HCT116 (cell line): ENCODE measurements at regions not wholly inside any gene's neighbourhood (a gene's known extent, or its start where the extent isn't known, plus 50 kb on each side); places are given as distances from the start of the nearest gene placed in this dataset.

ENCODE experiments used
- ATAC-seq: fragments of 200-7000 bp; cut with Tn5 transposase; 2 replicates; pipeline ENCODE4 v1.9.1; 2020; ENCODE audit warnings: mild to moderate bottlenecking, moderate library complexity
- BruUV-seq: library from RNA; stranded (reverse); fragments of 400-500 nt; replicated peaks from 2 replicates; lab custom pipeline; 2021; lab: Mats Ljungman, UMichigan
- CTCF ChIA-PET: fragments of 300-600 bp; sonication (Branson Sonifier 250); formaldehyde crosslinking; loops from one replicate; lab custom pipeline; 2021; ENCODE audit warnings: antibody characterized with exemption; lab: Charles Lee
- POLR2A ChIA-PET: fragments of 300-600, 350-600 bp; sonication (Branson Sonifier 250); formaldehyde crosslinking; loops from one replicate; lab custom pipeline; 2021; ENCODE audit warnings: antibody characterized with exemption; lab: Charles Lee
- RAD21 ChIA-PET, 2 experiments: fragments of 300-600 bp; sonication (Branson Sonifier 250); formaldehyde crosslinking; loops; one replicate each; lab custom pipeline; 2023; ENCODE audit warnings: low total read pairs in 2 of 2; ENCODE audit not compliant: uncharacterized antibody in 2 of 2, unreplicated experiment in 2 of 2, low non-redundant PET in 1 of 2; lab: Charles Lee
- DNase-seq: peaks from one replicate; pipeline ENCODE4 v3.0.0-alpha.2; 2010; ENCODE audit warnings: low read depth, low spot score
- H2AFZ ChIP-seq: fragments of 200-600 bp; shearing (Covaris generic), sonication (generic); 2 replicates; pipeline ENCODE4 v1.6.1; 2017; ENCODE audit warnings: low read depth, mixed run types, mixed read lengths, antibody characterized with exemption, low read length; ENCODE audit not compliant: poor library complexity, severe bottlenecking
- H3K27ac ChIP-seq: 2 replicates; pipeline ENCODE4 v1.5.1; 2012; ENCODE audit warnings: low read depth, low read length
- H3K27me3 ChIP-seq: fragments of 200-600 bp; sonication (generic); 2 replicates; pipeline ENCODE4 v1.6.1; 2016; ENCODE audit warnings: mixed run types, low read length, mixed read lengths; ENCODE audit not compliant: insufficient read depth
- H3K36me3 ChIP-seq, 2 experiments: fragments of 200-500 bp in 1 of 2; fragments of 200-600 bp in 1 of 2; sonication (Bioruptor generic) in 1 of 2; sonication (generic) in 1 of 2; 2 replicates each; pipeline versions ENCODE4 v1.5.1 to v1.6.1; 2014 to 2016; ENCODE audit warnings: low read length in 2 of 2, inconsistent platforms in 1 of 2, mixed read lengths in 1 of 2, mixed run types in 1 of 2; ENCODE audit not compliant: insufficient read depth in 2 of 2, control insufficient read depth in 1 of 2
- H3K4me1 ChIP-seq, 2 experiments: fragments of 200-600 bp in 1 of 2; sonication (generic) in 1 of 2; 2 replicates each; pipeline versions ENCODE4 v1.5.1 to v1.6.1; 2012 to 2017; ENCODE audit warnings: low read length in 2 of 2, inconsistent platforms in 1 of 2, mild to moderate bottlenecking in 1 of 2, mixed read lengths in 1 of 2, mixed run types in 1 of 2, moderate library complexity in 1 of 2; ENCODE audit not compliant: insufficient read depth in 2 of 2, control insufficient read depth in 1 of 2
- H3K4me2 ChIP-seq: fragments of 200-600 bp; sonication (generic); 2 replicates; pipeline ENCODE4 v1.6.1; 2017; ENCODE audit warnings: mixed run types, low read length, mixed read lengths
- H3K4me3 ChIP-seq, 2 experiments: fragments of 200-600 bp in 1 of 2; sonication (generic) in 1 of 2; replicated peaks in 1 of 2; 2 replicates each; pipeline ENCODE4 v1.5.1; 2011 to 2016; ENCODE audit warnings: low read length in 2 of 2, control low read depth in 1 of 2, low read depth in 1 of 2, mild to moderate bottlenecking in 1 of 2, mixed read lengths in 1 of 2, mixed run types in 1 of 2
- H3K79me2 ChIP-seq: fragments of 200-600 bp; sonication (generic); 2 replicates; pipeline ENCODE4 v1.6.1; 2017; ENCODE audit warnings: mild to moderate bottlenecking, mixed run types, low read length, moderate library complexity, mixed read lengths; ENCODE audit not compliant: insufficient read depth
- H3K9ac ChIP-seq: fragments of 200-600 bp; sonication (generic); 2 replicates; pipeline ENCODE4 v1.6.1; 2016; ENCODE audit warnings: low read length, mixed read lengths
- H3K9me2 ChIP-seq: fragments of 200-600 bp; sonication (generic), shearing (Covaris generic); 2 replicates; pipeline ENCODE4 v1.6.1; 2017; ENCODE audit warnings: mixed run types, mild to moderate bottlenecking, moderate library complexity; ENCODE audit not compliant: insufficient read depth
- H3K9me3 ChIP-seq, 2 experiments: fragments of 200-500 bp in 1 of 2; fragments of 200-600 bp in 1 of 2; sonication (Bioruptor generic) in 1 of 2; sonication (generic) in 1 of 2; 2 replicates each; pipeline ENCODE4 v1.6.1; 2014 to 2017; ENCODE audit warnings: low read length in 2 of 2, mixed read lengths in 2 of 2, inconsistent platforms in 1 of 2, low read depth in 1 of 2, mild to moderate bottlenecking in 1 of 2, mixed run types in 1 of 2, moderate library complexity in 1 of 2; ENCODE audit not compliant: control insufficient read depth in 1 of 2, insufficient read depth in 1 of 2
- H4K20me1 ChIP-seq: fragments of 200-600 bp; sonication (generic), shearing (Covaris generic); 2 replicates; pipeline ENCODE4 v1.6.1; 2017; ENCODE audit warnings: mixed run types, mild to moderate bottlenecking, moderate library complexity; ENCODE audit not compliant: insufficient read depth
- CBX3 ChIP-seq: IDR thresholded peaks from 2 replicates; pipeline ENCODE4 v1.6.1; 2012; ENCODE audit warnings: low read depth
- ELF1 ChIP-seq: IDR thresholded peaks from 2 replicates; pipeline ENCODE4 v1.6.1; 2012; ENCODE audit warnings: low read depth, borderline replicate concordance
- FOSL1 ChIP-seq: IDR thresholded peaks from 2 replicates; pipeline ENCODE4 v1.6.1; 2012; ENCODE audit warnings: low read depth
- POLR2A ChIP-seq: IDR thresholded peaks from 2 replicates; pipeline ENCODE4 v1.7.0; 2011; ENCODE audit warnings: borderline replicate concordance; ENCODE audit not compliant: insufficient read depth, insufficient read length; ENCODE audit errors: extremely low read depth
- POLR2AphosphoS5 ChIP-seq: IDR thresholded peaks from 2 replicates; pipeline ENCODE4 v1.6.1; 2011; ENCODE audit warnings: mild to moderate bottlenecking, low read depth, low read length, moderate library complexity
- TCF7L2 ChIP-seq: IDR thresholded peaks from 2 replicates; pipeline ENCODE4 v1.7.0; 2011; ENCODE audit warnings: borderline replicate concordance, inconsistent platforms; ENCODE audit not compliant: insufficient read depth, insufficient read length; ENCODE audit errors: extremely low read depth
- ZFX ChIP-seq: fragments of 450-650 bp; IDR thresholded peaks from 2 replicates; pipeline ENCODE4 v1.6.1; 2017
- intact Hi-C: fragments of 100-400 bp; cut with micrococcal nuclease; formaldehyde crosslinking; loops from 2 replicates; pipeline ENCODE4 v1.10.0; 2022
- TF ChIP-seq, protein P1 (sequence below): IDR thresholded peaks from 2 replicates; pipeline ENCODE4 v1.6.1; 2011; ENCODE audit warnings: mild to moderate bottlenecking, low read length, moderate library complexity; ENCODE audit not compliant: insufficient replicate concordance; ENCODE audit errors: extremely low read depth
- TF ChIP-seq, protein P2 (sequence below): IDR thresholded peaks from 2 replicates; pipeline ENCODE4 v1.6.1; 2012
- TF ChIP-seq, protein P3 (sequence below): IDR thresholded peaks from 2 replicates; pipeline ENCODE4 v1.6.1; 2012; ENCODE audit warnings: low read depth

DNA sequence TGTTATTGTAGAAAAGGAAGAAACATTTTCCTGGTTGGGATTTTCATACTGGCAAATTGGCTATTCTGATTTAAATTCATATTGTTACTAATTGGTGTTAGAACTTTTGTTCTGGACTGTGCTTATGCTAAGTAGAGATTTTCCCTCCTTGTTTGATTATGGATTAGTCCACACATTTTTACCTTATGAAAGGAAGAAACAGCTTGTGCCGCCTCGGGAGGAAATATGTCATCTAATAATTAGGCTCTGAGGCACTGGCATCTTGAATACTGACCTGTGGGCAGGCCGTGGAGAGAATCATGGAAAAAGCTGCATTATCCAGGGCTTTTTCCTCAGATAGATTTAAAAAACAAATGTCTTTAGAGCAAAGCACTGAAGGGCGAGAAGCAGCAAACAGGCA, 344.3 kb upstream of the TBL1XR1 start:
- H3K79me2 ChIP-seq: no peaks in the 10 kb centered on the region
- no peaks in the 10 kb centered on the region for H3K9me2 ChIP-seq
- CTCF ChIA-PET: no interaction called here
- H2AFZ ChIP-seq: no peak overlapping the region
- H3K36me3 ChIP-seq: no peaks in the 10 kb centered on the region
- H3K9ac ChIP-seq: no peak overlapping the region
- H4K20me1 ChIP-seq: no peaks in the 10 kb centered on the region
- H3K4me2 ChIP-seq: no peak overlapping the region
- H3K4me1 ChIP-seq: no peaks in the 10 kb centered on the region
- no TSS peak for BruUV-seq
- no peak for DNase-seq
- H3K27ac ChIP-seq: no peak overlapping the region
- H3K9me3 ChIP-seq: no peaks in the 10 kb centered on the region
- POLR2A ChIA-PET: no interaction called here
- TF ChIP-seq POLR2AphosphoS5 (no peak), ELF1 (no peak), ZFX (no peak), FOSL1 (no peak), TCF7L2 (no peak), POLR2A (no peak), CBX3 (no peak)
- TF ChIP-seq, protein P1, sequence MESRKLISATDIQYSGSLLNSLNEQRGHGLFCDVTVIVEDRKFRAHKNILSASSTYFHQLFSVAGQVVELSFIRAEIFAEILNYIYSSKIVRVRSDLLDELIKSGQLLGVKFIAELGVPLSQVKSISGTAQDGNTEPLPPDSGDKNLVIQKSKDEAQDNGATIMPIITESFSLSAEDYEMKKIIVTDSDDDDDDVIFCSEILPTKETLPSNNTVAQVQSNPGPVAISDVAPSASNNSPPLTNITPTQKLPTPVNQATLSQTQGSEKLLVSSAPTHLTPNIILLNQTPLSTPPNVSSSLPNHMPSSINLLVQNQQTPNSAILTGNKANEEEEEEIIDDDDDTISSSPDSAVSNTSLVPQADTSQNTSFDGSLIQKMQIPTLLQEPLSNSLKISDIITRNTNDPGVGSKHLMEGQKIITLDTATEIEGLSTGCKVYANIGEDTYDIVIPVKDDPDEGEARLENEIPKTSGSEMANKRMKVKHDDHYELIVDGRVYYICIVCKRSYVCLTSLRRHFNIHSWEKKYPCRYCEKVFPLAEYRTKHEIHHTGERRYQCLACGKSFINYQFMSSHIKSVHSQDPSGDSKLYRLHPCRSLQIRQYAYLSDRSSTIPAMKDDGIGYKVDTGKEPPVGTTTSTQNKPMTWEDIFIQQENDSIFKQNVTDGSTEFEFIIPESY: no peak
- TF ChIP-seq, protein P2, sequence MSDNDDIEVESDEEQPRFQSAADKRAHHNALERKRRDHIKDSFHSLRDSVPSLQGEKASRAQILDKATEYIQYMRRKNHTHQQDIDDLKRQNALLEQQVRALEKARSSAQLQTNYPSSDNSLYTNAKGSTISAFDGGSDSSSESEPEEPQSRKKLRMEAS: no peak
- TF ChIP-seq, protein P3, sequence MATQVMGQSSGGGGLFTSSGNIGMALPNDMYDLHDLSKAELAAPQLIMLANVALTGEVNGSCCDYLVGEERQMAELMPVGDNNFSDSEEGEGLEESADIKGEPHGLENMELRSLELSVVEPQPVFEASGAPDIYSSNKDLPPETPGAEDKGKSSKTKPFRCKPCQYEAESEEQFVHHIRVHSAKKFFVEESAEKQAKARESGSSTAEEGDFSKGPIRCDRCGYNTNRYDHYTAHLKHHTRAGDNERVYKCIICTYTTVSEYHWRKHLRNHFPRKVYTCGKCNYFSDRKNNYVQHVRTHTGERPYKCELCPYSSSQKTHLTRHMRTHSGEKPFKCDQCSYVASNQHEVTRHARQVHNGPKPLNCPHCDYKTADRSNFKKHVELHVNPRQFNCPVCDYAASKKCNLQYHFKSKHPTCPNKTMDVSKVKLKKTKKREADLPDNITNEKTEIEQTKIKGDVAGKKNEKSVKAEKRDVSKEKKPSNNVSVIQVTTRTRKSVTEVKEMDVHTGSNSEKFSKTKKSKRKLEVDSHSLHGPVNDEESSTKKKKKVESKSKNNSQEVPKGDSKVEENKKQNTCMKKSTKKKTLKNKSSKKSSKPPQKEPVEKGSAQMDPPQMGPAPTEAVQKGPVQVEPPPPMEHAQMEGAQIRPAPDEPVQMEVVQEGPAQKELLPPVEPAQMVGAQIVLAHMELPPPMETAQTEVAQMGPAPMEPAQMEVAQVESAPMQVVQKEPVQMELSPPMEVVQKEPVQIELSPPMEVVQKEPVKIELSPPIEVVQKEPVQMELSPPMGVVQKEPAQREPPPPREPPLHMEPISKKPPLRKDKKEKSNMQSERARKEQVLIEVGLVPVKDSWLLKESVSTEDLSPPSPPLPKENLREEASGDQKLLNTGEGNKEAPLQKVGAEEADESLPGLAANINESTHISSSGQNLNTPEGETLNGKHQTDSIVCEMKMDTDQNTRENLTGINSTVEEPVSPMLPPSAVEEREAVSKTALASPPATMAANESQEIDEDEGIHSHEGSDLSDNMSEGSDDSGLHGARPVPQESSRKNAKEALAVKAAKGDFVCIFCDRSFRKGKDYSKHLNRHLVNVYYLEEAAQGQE: no peak
- RAD21 ChIA-PET: no interaction called here
- intact Hi-C loops: no loop called here
- H3K4me3 ChIP-seq: no peak overlapping the region
- H3K27me3 ChIP-seq: no peaks in the 10 kb centered on the region
- ATAC-seq: no peak
